ENCODE measurements at regions not wholly inside any gene's neighbourhood (a gene's known extent, or its start where the extent isn't known, plus 50 kb on each side); places are given as distances from the start of the nearest gene placed in this dataset.

GRCh38 chr9:72431036-72431435, 66.0 kb upstream of the ZFAND5 start:
- DNase-seq: no peak

GRCh38 chr9:72428329-72428728, 63.3 kb upstream of the ZFAND5 start:
- no peak for DNase-seq

GRCh38 chr9:72427801-72428200, 62.8 kb upstream of the ZFAND5 start:
- DNase-seq: no peak

- DNase-seq: no peak
Observed at GRCh38 chr9:72424131-72424530, 59.1 kb upstream of the ZFAND5 start.

GRCh38 chr9:72422214-72422613, 57.2 kb upstream of the ZFAND5 start:
- DNase-seq: no peak

- no peak for DNase-seq
Observed at GRCh38 chr9:72420783-72421182, 55.8 kb upstream of the ZFAND5 start.

- no peak for DNase-seq
Observed at GRCh38 chr9:72415948-72416347, 50.9 kb upstream of the ZFAND5 start.

- peak; percentile 33 for DNase-seq
Observed at GRCh38 chr9:72415163-72415562, 50.2 kb upstream of the ZFAND5 start.

Data from activated CD4-positive, alpha-beta T cell treated with anti-CD3 and anti-CD28 coated beads, Interleukin-2, amount 50 U/mL, for 16 hours (primary cell).